ENCODE measurements at regions not wholly inside any gene's neighbourhood (a gene's known extent, or its start where the extent isn't known, plus 50 kb on each side); places are given as distances from the start of the nearest gene placed in this dataset.

DNA sequence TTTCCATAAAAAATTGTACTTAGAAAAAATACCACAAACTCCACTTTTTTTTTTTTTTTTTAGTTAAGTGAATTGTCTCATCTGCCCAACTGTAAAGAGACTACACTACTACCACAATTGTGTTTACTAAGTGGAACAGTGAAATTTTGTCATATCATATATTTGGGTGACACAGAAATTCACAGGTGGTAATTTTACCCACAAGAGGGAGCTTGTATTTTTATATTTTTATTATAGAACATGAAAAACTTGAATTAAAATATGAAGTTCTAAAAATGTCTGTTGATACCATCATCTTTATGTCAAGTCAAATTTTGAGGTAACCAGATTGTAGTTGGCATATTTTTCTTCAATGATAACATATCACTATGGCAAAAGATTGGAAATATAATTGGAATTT lies 329.4 kb upstream of the SOX5 start:
- TF ChIP-seq, protein P1, sequence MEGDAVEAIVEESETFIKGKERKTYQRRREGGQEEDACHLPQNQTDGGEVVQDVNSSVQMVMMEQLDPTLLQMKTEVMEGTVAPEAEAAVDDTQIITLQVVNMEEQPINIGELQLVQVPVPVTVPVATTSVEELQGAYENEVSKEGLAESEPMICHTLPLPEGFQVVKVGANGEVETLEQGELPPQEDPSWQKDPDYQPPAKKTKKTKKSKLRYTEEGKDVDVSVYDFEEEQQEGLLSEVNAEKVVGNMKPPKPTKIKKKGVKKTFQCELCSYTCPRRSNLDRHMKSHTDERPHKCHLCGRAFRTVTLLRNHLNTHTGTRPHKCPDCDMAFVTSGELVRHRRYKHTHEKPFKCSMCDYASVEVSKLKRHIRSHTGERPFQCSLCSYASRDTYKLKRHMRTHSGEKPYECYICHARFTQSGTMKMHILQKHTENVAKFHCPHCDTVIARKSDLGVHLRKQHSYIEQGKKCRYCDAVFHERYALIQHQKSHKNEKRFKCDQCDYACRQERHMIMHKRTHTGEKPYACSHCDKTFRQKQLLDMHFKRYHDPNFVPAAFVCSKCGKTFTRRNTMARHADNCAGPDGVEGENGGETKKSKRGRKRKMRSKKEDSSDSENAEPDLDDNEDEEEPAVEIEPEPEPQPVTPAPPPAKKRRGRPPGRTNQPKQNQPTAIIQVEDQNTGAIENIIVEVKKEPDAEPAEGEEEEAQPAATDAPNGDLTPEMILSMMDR (IDR thresholded peaks at IDR 0.05; ENCODE audit: insufficient read depth, low read depth, low read length) = no peak
- no peak for TF ChIP-seq EZH2 (IDR thresholded peaks at IDR 0.05; ENCODE audit: insufficient read depth, low read length)
